Keratinocyte (primary cell): ENCODE measurements at regions not wholly inside any gene's neighbourhood (a gene's known extent, or its start where the extent isn't known, plus 50 kb on each side); places are given as distances from the start of the nearest gene placed in this dataset.

ENCODE experiments used
- EZH2 ChIP-seq: IDR thresholded peaks from one replicate; pipeline ENCODE4 v1.6.1; 2012; ENCODE audit warnings: inconsistent platforms, mild to moderate bottlenecking, low read length, moderate library complexity
- TF ChIP-seq, protein P1 (sequence below), 3 experiments: IDR thresholded peaks in 1 of 3; conservative IDR thresholded peaks in 1 of 3; optimal IDR thresholded peaks in 1 of 3; 2 replicates in 2 of 3; 3 replicates in 1 of 3; pipeline versions ENCODE3 to v1.5.1; 2011; ENCODE audit warnings: low read length in 3 of 3, mild to moderate bottlenecking in 3 of 3, moderate library complexity in 2 of 3, control low read depth in 1 of 3, inconsistent platforms in 1 of 3; ENCODE audit not compliant: insufficient read depth in 2 of 3; ENCODE audit errors: extremely low read depth in 1 of 3

DNA sequence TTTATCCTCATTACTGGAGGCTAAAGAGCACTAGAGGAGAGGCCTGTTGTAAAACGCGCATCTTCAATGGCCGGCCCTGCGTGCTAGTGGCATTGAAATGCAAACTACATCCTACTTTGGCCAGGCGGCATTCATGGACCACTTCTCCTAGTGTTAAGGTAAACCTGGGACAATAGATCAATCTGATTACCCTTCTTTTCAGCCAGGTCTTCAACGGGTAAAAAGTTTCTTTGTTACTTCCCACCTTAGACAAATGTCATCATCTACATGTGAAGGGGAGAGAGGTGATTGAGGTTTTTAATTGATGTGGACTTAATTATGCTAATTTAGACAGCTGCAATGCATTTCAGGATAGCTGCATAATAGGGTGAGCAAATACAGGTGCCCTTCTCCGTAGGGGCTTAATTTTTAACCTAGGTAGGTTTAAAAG, 628.0 kb downstream of the ZEB2 start:
- no peak for TF ChIP-seq EZH2
- TF ChIP-seq, protein P1, sequence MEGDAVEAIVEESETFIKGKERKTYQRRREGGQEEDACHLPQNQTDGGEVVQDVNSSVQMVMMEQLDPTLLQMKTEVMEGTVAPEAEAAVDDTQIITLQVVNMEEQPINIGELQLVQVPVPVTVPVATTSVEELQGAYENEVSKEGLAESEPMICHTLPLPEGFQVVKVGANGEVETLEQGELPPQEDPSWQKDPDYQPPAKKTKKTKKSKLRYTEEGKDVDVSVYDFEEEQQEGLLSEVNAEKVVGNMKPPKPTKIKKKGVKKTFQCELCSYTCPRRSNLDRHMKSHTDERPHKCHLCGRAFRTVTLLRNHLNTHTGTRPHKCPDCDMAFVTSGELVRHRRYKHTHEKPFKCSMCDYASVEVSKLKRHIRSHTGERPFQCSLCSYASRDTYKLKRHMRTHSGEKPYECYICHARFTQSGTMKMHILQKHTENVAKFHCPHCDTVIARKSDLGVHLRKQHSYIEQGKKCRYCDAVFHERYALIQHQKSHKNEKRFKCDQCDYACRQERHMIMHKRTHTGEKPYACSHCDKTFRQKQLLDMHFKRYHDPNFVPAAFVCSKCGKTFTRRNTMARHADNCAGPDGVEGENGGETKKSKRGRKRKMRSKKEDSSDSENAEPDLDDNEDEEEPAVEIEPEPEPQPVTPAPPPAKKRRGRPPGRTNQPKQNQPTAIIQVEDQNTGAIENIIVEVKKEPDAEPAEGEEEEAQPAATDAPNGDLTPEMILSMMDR (optimal IDR thresholded peaks at IDR 0.05 in 1 of 3, IDR thresholded peaks at IDR 0.05 in 1 of 3, conservative IDR thresholded peaks at IDR 0.05 in 1 of 3; ENCODE audit: extremely low read depth in 1 of 3, insufficient read depth in 2 of 3, low read length in 3 of 3) = no peak
